Fibroblast of lung (primary cell): ENCODE measurements at regions not wholly inside any gene's neighbourhood (a gene's known extent, or its start where the extent isn't known, plus 50 kb on each side); places are given as distances from the start of the nearest gene placed in this dataset.

ENCODE experiments used
- DNase-seq, 2 donors: peaks; one replicate each; pipeline versions ENCODE4 v3.0.0 to v3.0.0-alpha.2; 2010; ENCODE audit warnings: low read depth in 2 of 2
- H2AFZ ChIP-seq: 2 replicates; pipeline ENCODE4 v1.5.1; 2012; ENCODE audit warnings: low read length, control low read depth, inconsistent platforms
- H3K27ac ChIP-seq: 2 replicates; pipeline ENCODE4 v1.5.1; 2011; ENCODE audit warnings: low read length, control low read depth; ENCODE audit not compliant: insufficient read depth
- H3K27me3 ChIP-seq: 2 replicates; pipeline ENCODE4 v1.5.1; 2011; ENCODE audit warnings: mild to moderate bottlenecking, low read length; ENCODE audit not compliant: control insufficient read depth, insufficient read depth
- H3K36me3 ChIP-seq: 2 replicates; pipeline ENCODE4 v1.5.1; 2011; ENCODE audit warnings: low read length; ENCODE audit not compliant: control insufficient read depth, insufficient read depth
- H3K4me1 ChIP-seq: 2 replicates; pipeline ENCODE4 v1.5.1; 2011; ENCODE audit warnings: low read length; ENCODE audit not compliant: control insufficient read depth, insufficient read depth; ENCODE audit errors: extremely low read depth
- H3K4me2 ChIP-seq: 2 replicates; pipeline ENCODE4 v1.5.1; 2011; ENCODE audit warnings: low read length, control low read depth; ENCODE audit not compliant: insufficient read depth; ENCODE audit errors: extremely low read depth
- H3K4me3 ChIP-seq, 4 experiments: fragments of 200-600 bp in 1 of 4; sonication (generic) in 1 of 4; replicated peaks in 1 of 4; 2 replicates each; pipeline ENCODE4 v1.5.1; 2011 to 2016; ENCODE audit warnings: low read length in 4 of 4, low read depth in 3 of 4, mild to moderate bottlenecking in 3 of 4, control low read depth in 2 of 4, inconsistent platforms in 1 of 4, mixed read lengths in 1 of 4; ENCODE audit not compliant: insufficient read depth in 1 of 4; ENCODE audit errors: control extremely low read depth in 1 of 4
- H3K79me2 ChIP-seq: 2 replicates; pipeline ENCODE4 v1.5.1; 2012; ENCODE audit warnings: mild to moderate bottlenecking, low read length, inconsistent platforms; ENCODE audit not compliant: control insufficient read depth, insufficient read depth
- H3K9ac ChIP-seq: 2 replicates; pipeline ENCODE4 v1.5.1; 2011; ENCODE audit warnings: mild to moderate bottlenecking, low read length, control low read depth; ENCODE audit not compliant: insufficient read depth
- H3K9me3 ChIP-seq: 2 replicates; pipeline ENCODE4 v1.5.1; 2012; ENCODE audit warnings: low read depth, low read length; ENCODE audit not compliant: control insufficient read depth, insufficient read depth
- H4K20me1 ChIP-seq: 2 replicates; pipeline ENCODE4 v1.5.1; 2011; ENCODE audit warnings: low read length; ENCODE audit not compliant: control insufficient read depth, insufficient read depth; ENCODE audit errors: extremely low read depth
- EZH2 ChIP-seq: IDR thresholded peaks from 2 replicates; pipeline ENCODE4 v1.5.1; 2012; ENCODE audit warnings: low read length, control low read depth, mild to moderate bottlenecking; ENCODE audit errors: missing control alignments
- TF ChIP-seq, protein P1 (sequence below), 2 donors: IDR thresholded peaks in 1 of 2; conservative IDR thresholded peaks in 1 of 2; 1 replicate in 1 of 2; 2 replicates in 1 of 2; pipeline ENCODE4 v1.5.1; 2011 to 2012; ENCODE audit warnings: low read length in 2 of 2, control low read depth in 1 of 2, inconsistent platforms in 1 of 2, low read depth in 1 of 2, mild to moderate bottlenecking in 1 of 2

DNA sequence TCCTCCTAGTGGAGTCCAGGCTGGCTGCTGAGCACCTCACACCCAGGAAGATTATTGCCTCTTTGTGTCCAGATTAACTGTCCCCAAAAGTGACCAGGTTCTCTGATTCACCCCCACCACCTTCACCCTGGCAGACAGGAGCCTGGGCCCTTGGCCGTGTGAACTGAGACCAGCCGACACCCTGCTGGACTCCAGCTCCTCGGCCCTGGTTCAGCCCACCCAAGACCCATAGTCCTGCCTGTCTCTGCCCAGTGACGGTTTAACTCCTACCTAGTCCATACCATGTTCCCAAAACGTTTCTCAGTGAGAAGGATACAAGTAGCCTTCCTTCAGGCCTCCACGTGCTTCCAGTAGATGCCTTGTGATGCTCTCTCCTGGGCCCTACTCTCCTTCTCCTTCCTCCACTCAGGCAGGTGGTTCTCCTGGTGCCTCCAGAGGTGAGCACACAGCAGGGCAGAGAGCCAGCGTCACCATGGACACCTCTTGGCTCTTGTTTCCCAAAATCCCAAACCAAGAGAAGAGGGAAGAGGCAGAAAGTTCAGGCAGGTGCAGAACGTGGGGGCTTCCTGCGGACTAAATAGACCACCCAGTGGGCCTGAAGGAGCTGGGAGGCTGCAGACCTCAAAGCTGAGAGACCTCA lies 134.4 kb upstream of the CST7 start:
- H3K27ac ChIP-seq, result no peak overlapping the region
- no peak for TF ChIP-seq EZH2
- TF ChIP-seq, protein P1, sequence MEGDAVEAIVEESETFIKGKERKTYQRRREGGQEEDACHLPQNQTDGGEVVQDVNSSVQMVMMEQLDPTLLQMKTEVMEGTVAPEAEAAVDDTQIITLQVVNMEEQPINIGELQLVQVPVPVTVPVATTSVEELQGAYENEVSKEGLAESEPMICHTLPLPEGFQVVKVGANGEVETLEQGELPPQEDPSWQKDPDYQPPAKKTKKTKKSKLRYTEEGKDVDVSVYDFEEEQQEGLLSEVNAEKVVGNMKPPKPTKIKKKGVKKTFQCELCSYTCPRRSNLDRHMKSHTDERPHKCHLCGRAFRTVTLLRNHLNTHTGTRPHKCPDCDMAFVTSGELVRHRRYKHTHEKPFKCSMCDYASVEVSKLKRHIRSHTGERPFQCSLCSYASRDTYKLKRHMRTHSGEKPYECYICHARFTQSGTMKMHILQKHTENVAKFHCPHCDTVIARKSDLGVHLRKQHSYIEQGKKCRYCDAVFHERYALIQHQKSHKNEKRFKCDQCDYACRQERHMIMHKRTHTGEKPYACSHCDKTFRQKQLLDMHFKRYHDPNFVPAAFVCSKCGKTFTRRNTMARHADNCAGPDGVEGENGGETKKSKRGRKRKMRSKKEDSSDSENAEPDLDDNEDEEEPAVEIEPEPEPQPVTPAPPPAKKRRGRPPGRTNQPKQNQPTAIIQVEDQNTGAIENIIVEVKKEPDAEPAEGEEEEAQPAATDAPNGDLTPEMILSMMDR (conservative IDR thresholded peaks at IDR 0.05 in 1 of 2, IDR thresholded peaks at IDR 0.05 in 1 of 2; ENCODE audit: low read depth in 1 of 2, low read length in 2 of 2), result no peak
- H2AFZ ChIP-seq, result no peak overlapping the region
- no peaks in the 10 kb centered on the region for H3K4me1 ChIP-seq
- H4K20me1 ChIP-seq, result no peaks in the 10 kb centered on the region
- no peak overlapping the region for H3K4me3 ChIP-seq
- H3K36me3 ChIP-seq, result no peaks in the 10 kb centered on the region
- H3K4me2 ChIP-seq, result no peak overlapping the region
- H3K27me3 ChIP-seq, result no peaks in the 10 kb centered on the region
- no peaks in the 10 kb centered on the region for H3K79me2 ChIP-seq
- no peaks in the 10 kb centered on the region for H3K9me3 ChIP-seq
- no peak for DNase-seq
- no peak overlapping the region for H3K9ac ChIP-seq

DNA sequence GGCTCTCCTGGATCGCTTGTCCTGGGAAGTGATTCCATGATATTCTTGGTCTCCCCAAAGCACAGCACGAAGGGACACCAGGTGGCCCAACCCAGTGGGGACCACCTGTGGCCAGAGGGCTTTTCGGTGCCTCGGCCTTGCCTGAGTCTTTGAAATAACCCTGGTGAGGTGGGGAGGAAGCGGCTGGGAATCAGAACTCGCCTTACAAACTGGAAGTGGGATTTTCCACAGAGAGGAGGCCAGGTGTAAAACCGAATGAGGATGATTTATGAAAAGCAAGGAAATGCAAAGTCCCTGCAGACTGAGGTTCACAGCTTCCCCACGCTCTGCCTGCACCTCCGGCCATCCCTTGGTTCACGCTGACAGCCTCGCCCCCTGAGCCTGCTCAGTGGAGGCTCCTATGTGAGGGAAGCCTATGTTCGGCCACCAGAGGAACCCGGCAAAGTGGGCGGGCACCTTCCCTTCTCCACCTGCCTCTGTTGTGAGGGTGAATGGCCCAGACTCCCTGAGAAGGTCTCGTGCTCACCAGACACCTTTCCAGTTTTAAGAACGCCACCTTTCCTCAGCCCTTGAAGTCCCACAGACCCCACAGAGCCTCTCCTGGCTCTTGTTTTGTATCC lies 133.8 kb upstream of the CST7 start:
- H4K20me1 ChIP-seq, result no peaks in the 10 kb centered on the region
- no peak overlapping the region for H3K4me3 ChIP-seq
- no peaks in the 10 kb centered on the region for H3K36me3 ChIP-seq
- H3K9ac ChIP-seq, result no peak overlapping the region
- H3K27me3 ChIP-seq, result no peaks in the 10 kb centered on the region
- no peaks in the 10 kb centered on the region for H3K4me1 ChIP-seq
- no peak overlapping the region for H3K4me2 ChIP-seq
- no peaks in the 10 kb centered on the region for H3K79me2 ChIP-seq
- H2AFZ ChIP-seq, result no peak overlapping the region
- no peak overlapping the region for H3K27ac ChIP-seq
- DNase-seq, result no peak
- H3K9me3 ChIP-seq, result no peaks in the 10 kb centered on the region
- TF ChIP-seq, protein P1 (conservative IDR thresholded peaks at IDR 0.05 in 1 of 2, IDR thresholded peaks at IDR 0.05 in 1 of 2; ENCODE audit: low read depth in 1 of 2, low read length in 2 of 2), result no peak
- TF ChIP-seq EZH2, result no peak

DNA sequence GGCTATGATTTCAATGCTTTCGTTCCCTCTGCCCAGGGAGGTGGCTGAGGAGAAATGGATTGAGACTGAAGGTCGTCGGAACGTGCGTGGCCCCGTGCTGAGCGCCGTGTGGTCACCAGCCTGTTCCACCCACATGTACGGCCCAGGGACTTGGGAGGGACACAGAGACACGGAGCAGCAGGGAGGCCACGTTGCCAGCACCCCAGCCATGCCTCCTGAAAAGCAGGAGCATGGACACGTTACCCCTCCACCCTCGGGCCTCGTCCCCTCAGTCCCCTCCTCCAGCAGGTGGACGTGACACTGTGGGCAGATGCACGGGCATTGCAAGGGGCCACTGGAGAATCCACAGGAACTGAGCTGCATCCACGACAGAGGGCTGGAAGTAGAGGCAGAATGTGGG lies 133.1 kb upstream of the CST7 start:
- no peaks in the 10 kb centered on the region for H3K27me3 ChIP-seq

More for the DNA sequence above, 133.1 kb upstream of the CST7 start:
- no peaks in the 10 kb centered on the region for H3K79me2 ChIP-seq
- H3K9ac ChIP-seq, result no peak overlapping the region
- DNase-seq, result no peak
- H3K36me3 ChIP-seq, result no peaks in the 10 kb centered on the region
- no peaks in the 10 kb centered on the region for H3K9me3 ChIP-seq
- TF ChIP-seq, protein P1 (conservative IDR thresholded peaks at IDR 0.05 in 1 of 2, IDR thresholded peaks at IDR 0.05 in 1 of 2; ENCODE audit: low read depth in 1 of 2, low read length in 2 of 2), result no peak
- no peak for TF ChIP-seq EZH2
- no peak overlapping the region for H3K27ac ChIP-seq
- no peaks in the 10 kb centered on the region for H3K4me1 ChIP-seq
- no peak overlapping the region for H3K4me2 ChIP-seq
- no peaks in the 10 kb centered on the region for H4K20me1 ChIP-seq
- H2AFZ ChIP-seq, result no peak overlapping the region
- H3K4me3 ChIP-seq, result no peak overlapping the region
